BE2C (cell line): ENCODE measurements at regions not wholly inside any gene's neighbourhood (a gene's known extent, or its start where the extent isn't known, plus 50 kb on each side); places are given as distances from the start of the nearest gene placed in this dataset.
A peak's percentile ranks its signal among the peaks of the same experiment; 100 is the strongest.
"Not testable (repeated sequence)": the region's sequence is repeated elsewhere in the genome, so short reads cannot be mapped to it uniquely, and the experiment has no call there.

ENCODE experiments used
- DNase-seq: peaks from one replicate; pipeline ENCODE4 v3.0.0-alpha.2; 2020
- H3K27me3 ChIP-seq: fragments of 250-450 bp; sonication (Bioruptor Pico); 2 replicates; pipeline ENCODE4 v1.5.1; 2020; ENCODE audit warnings: mild to moderate bottlenecking
- H3K36me3 ChIP-seq: fragments of 250-450 bp; sonication (Bioruptor Pico); 2 replicates; pipeline ENCODE4 v1.5.1; 2020; ENCODE audit warnings: mild to moderate bottlenecking
- H3K4me1 ChIP-seq: fragments of 250-450 bp; sonication (Bioruptor Pico); 2 replicates; pipeline ENCODE4 v1.5.1; 2020
- H3K4me3 ChIP-seq: 2 replicates; pipeline ENCODE4 v1.5.1; 2011; ENCODE audit warnings: low read depth, low read length
- H3K9me3 ChIP-seq: fragments of 250-450 bp; sonication (Bioruptor Pico); 2 replicates; pipeline ENCODE4 v1.5.1; 2020
- CTCF ChIP-seq: IDR thresholded peaks from 2 replicates; pipeline ENCODE4 v1.5.1; 2012; ENCODE audit warnings: mild to moderate bottlenecking, low read depth, low read length

- Histone ChIP-seq H3K9me3 (no peaks in the 10 kb centered on the region), H3K27me3 (no peaks in the 10 kb centered on the region), H3K4me3 (no peak overlapping the region), H3K4me1 (no peaks in the 10 kb centered on the region), H3K36me3 (no peaks in the 10 kb centered on the region)
- no peak for TF ChIP-seq CTCF
- peak; percentile 3 for DNase-seq
Measured at GRCh38 chr14:105600939-105601359, 74.6 kb downstream of the TMEM121 start.

GRCh38 chr14:105601360-105602242 is 75.2 kb downstream of the TMEM121 start:
- Histone ChIP-seq H3K4me1 (no peaks in the 10 kb centered on the region), H3K27me3 (no peaks in the 10 kb centered on the region), H3K9me3 (no peaks in the 10 kb centered on the region), H3K36me3 (no peaks in the 10 kb centered on the region), H3K4me3 (no peak overlapping the region)
- no peak for DNase-seq
- no peak for TF ChIP-seq CTCF

GRCh38 chr14:105602243-105602750 is 75.9 kb downstream of the TMEM121 start:
- Histone ChIP-seq H3K9me3 (no peaks in the 10 kb centered on the region), H3K4me1 (no peaks in the 10 kb centered on the region), H3K27me3 (no peaks in the 10 kb centered on the region), H3K36me3 (no peaks in the 10 kb centered on the region), H3K4me3 (no peak overlapping the region)
- TF ChIP-seq CTCF: no peak
- DNase-seq: no peak

GRCh38 chr14:105602799-105603793 is 76.7 kb downstream of the TMEM121 start:
- DNase-seq: no peak
- H3K36me3 ChIP-seq: no peaks in the 10 kb centered on the region
- no peaks in the 10 kb centered on the region for H3K27me3 ChIP-seq
- no peak overlapping the region for H3K4me3 ChIP-seq
- H3K4me1 ChIP-seq: no peaks in the 10 kb centered on the region
- no peak for TF ChIP-seq CTCF
- H3K9me3 ChIP-seq: no peaks in the 10 kb centered on the region

- not testable (repeated sequence) for DNase-seq, H3K9me3 ChIP-seq, H3K4me3 ChIP-seq, H3K4me1 ChIP-seq, H3K36me3 ChIP-seq, H3K27me3 ChIP-seq
Measured at GRCh38 chr14:105604531-105605463, 78.4 kb downstream of the TMEM121 start.
